H1 (cell line): ENCODE measurements at regions not wholly inside any gene's neighbourhood (a gene's known extent, or its start where the extent isn't known, plus 50 kb on each side); places are given as distances from the start of the nearest gene placed in this dataset.

Experiments used
- FOSL1 ChIP-seq: IDR thresholded peaks from 2 replicates; pipeline ENCODE4 v1.6.1; 2011; ENCODE audit warnings: mild to moderate bottlenecking, low read depth, low read length, moderate library complexity; ENCODE audit not compliant: insufficient read depth
- SIRT6 ChIP-seq: IDR thresholded peaks from one replicate; pipeline ENCODE4 v1.7.1; 2012; ENCODE audit warnings: low read length, inconsistent platforms
- SUZ12 ChIP-seq: fragments of 200-600 bp; sonication (generic); IDR thresholded peaks from 2 replicates; pipeline ENCODE4 v1.6.1; 2012; ENCODE audit warnings: mild to moderate bottlenecking, inconsistent platforms, low read length, moderate library complexity, mixed read lengths
- TCF12 ChIP-seq: IDR thresholded peaks from 2 replicates; pipeline ENCODE4 v1.6.1; 2011; ENCODE audit warnings: low read depth, mild to moderate bottlenecking, low read length

DNA sequence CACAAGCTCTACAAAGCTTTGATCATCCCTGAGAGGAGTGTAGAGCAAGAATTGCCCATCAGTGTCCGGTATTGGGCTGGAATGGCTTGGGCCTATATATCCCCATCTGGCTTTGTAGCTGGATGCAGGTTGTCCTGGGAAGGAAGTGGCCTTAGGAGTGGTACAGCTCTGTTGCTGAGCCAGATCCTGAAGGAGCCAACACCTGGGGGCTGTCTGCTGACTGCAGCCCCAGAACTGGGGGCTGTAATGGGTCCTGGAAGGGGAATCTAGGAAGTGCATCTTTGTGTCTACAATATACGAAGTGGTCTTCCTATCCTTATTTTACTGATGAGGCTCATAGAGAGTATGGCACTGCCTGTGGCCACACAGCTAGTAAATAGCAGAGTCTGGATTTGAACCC is 145.9 kb downstream of the CDC5L start (continued):
- TF ChIP-seq FOSL1 (no peak), TCF12 (no peak), SUZ12 (no peak), SIRT6 (no peak)
